NCI-H446 (cell line): ENCODE measurements at regions not wholly inside any gene's neighbourhood (a gene's known extent, or its start where the extent isn't known, plus 50 kb on each side); places are given as distances from the start of the nearest gene placed in this dataset.

ENCODE experiments used
- DNase-seq, 2 experiments: peaks; one replicate each; lab custom pipeline; 2025; lab: John Stamatoyannopoulos, UW

GRCh38 chr2:79453918-79454317 is 58.9 kb upstream of the CTNNA2 start:
- no peak for DNase-seq

- DNase-seq, result no peak
Measured at GRCh38 chr2:79452651-79453050, 60.2 kb upstream of the CTNNA2 start.

- no peak for DNase-seq
Measured at GRCh38 chr2:79447463-79447862, 65.4 kb upstream of the CTNNA2 start.

- no peak for DNase-seq
Measured at GRCh38 chr2:79446313-79446712, 66.5 kb upstream of the CTNNA2 start.

GRCh38 chr2:79437433-79438267 is 75.2 kb upstream of the CTNNA2 start:
- no peak for DNase-seq

- DNase-seq, result no peak
Measured at GRCh38 chr2:79434362-79434761, 78.5 kb upstream of the CTNNA2 start.

GRCh38 chr2:79432731-79433146 is 80.1 kb upstream of the CTNNA2 start:
- peak; percentile 9 to 32 for DNase-seq

- DNase-seq, result no peak
Measured at GRCh38 chr2:79428745-79429144, 84.1 kb upstream of the CTNNA2 start.

GRCh38 chr2:79414690-79415089 is 98.2 kb upstream of the CTNNA2 start:
- no peak for DNase-seq

GRCh38 chr2:79394485-79394859 is 118.4 kb upstream of the CTNNA2 start:
- no peak for DNase-seq

- DNase-seq, result no peak
Measured at GRCh38 chr2:79393806-79394484, 118.9 kb upstream of the CTNNA2 start.

- DNase-seq, result no peak
Measured at GRCh38 chr2:79393107-79393685, 119.7 kb upstream of the CTNNA2 start.

GRCh38 chr2:79389481-79389880 is 123.4 kb upstream of the CTNNA2 start:
- no peak for DNase-seq

- DNase-seq, result no peak
Measured at GRCh38 chr2:79388024-79388423, 124.8 kb upstream of the CTNNA2 start.

GRCh38 chr2:79387431-79387830 is 125.4 kb upstream of the CTNNA2 start:
- DNase-seq, result peak; percentile 5 to 60

- DNase-seq, result no peak
Measured at GRCh38 chr2:79383681-79384080, 129.2 kb upstream of the CTNNA2 start.

GRCh38 chr2:79375817-79376216 is 137.0 kb upstream of the CTNNA2 start:
- no peak for DNase-seq

- no peak for DNase-seq
Measured at GRCh38 chr2:79373358-79374130, 139.3 kb upstream of the CTNNA2 start.

- no peak for DNase-seq
Measured at GRCh38 chr2:79370976-79371538, 141.8 kb upstream of the CTNNA2 start.

- no peak for DNase-seq
Measured at GRCh38 chr2:79369127-79369526, 143.7 kb upstream of the CTNNA2 start.

GRCh38 chr2:79368116-79368630 is 144.7 kb upstream of the CTNNA2 start:
- no peak for DNase-seq

GRCh38 chr2:79359419-79359818 is 153.4 kb upstream of the CTNNA2 start:
- DNase-seq, result no peak
